Fibroblast of lung (primary cell): ENCODE measurements at regions not wholly inside any gene's neighbourhood (a gene's known extent, or its start where the extent isn't known, plus 50 kb on each side); places are given as distances from the start of the nearest gene placed in this dataset.
A peak's percentile ranks its signal among the peaks of the same experiment; 100 is the strongest.
"Not testable (repeated sequence)": the region's sequence is repeated elsewhere in the genome, so short reads cannot be mapped to it uniquely, and the experiment has no call there.

ENCODE experiments used
- DNase-seq, 2 donors: peaks; one replicate each; pipeline versions ENCODE4 v3.0.0 to v3.0.0-alpha.2; 2010; ENCODE audit warnings: low read depth in 2 of 2
- H2AFZ ChIP-seq: 2 replicates; pipeline ENCODE4 v1.5.1; 2012; ENCODE audit warnings: low read length, control low read depth, inconsistent platforms
- H3K27ac ChIP-seq: 2 replicates; pipeline ENCODE4 v1.5.1; 2011; ENCODE audit warnings: low read length, control low read depth; ENCODE audit not compliant: insufficient read depth
- H3K27me3 ChIP-seq: 2 replicates; pipeline ENCODE4 v1.5.1; 2011; ENCODE audit warnings: mild to moderate bottlenecking, low read length; ENCODE audit not compliant: control insufficient read depth, insufficient read depth
- H3K36me3 ChIP-seq: 2 replicates; pipeline ENCODE4 v1.5.1; 2011; ENCODE audit warnings: low read length; ENCODE audit not compliant: control insufficient read depth, insufficient read depth
- H3K4me1 ChIP-seq: 2 replicates; pipeline ENCODE4 v1.5.1; 2011; ENCODE audit warnings: low read length; ENCODE audit not compliant: control insufficient read depth, insufficient read depth; ENCODE audit errors: extremely low read depth
- H3K4me2 ChIP-seq: 2 replicates; pipeline ENCODE4 v1.5.1; 2011; ENCODE audit warnings: low read length, control low read depth; ENCODE audit not compliant: insufficient read depth; ENCODE audit errors: extremely low read depth
- H3K4me3 ChIP-seq, 4 experiments: fragments of 200-600 bp in 1 of 4; sonication (generic) in 1 of 4; replicated peaks in 1 of 4; 2 replicates each; pipeline ENCODE4 v1.5.1; 2011 to 2016; ENCODE audit warnings: low read length in 4 of 4, low read depth in 3 of 4, mild to moderate bottlenecking in 3 of 4, control low read depth in 2 of 4, inconsistent platforms in 1 of 4, mixed read lengths in 1 of 4; ENCODE audit not compliant: insufficient read depth in 1 of 4; ENCODE audit errors: control extremely low read depth in 1 of 4
- H3K79me2 ChIP-seq: 2 replicates; pipeline ENCODE4 v1.5.1; 2012; ENCODE audit warnings: mild to moderate bottlenecking, low read length, inconsistent platforms; ENCODE audit not compliant: control insufficient read depth, insufficient read depth
- H3K9ac ChIP-seq: 2 replicates; pipeline ENCODE4 v1.5.1; 2011; ENCODE audit warnings: mild to moderate bottlenecking, low read length, control low read depth; ENCODE audit not compliant: insufficient read depth
- H3K9me3 ChIP-seq: 2 replicates; pipeline ENCODE4 v1.5.1; 2012; ENCODE audit warnings: low read depth, low read length; ENCODE audit not compliant: control insufficient read depth, insufficient read depth
- H4K20me1 ChIP-seq: 2 replicates; pipeline ENCODE4 v1.5.1; 2011; ENCODE audit warnings: low read length; ENCODE audit not compliant: control insufficient read depth, insufficient read depth; ENCODE audit errors: extremely low read depth
- EZH2 ChIP-seq: IDR thresholded peaks from 2 replicates; pipeline ENCODE4 v1.5.1; 2012; ENCODE audit warnings: low read length, control low read depth, mild to moderate bottlenecking; ENCODE audit errors: missing control alignments
- TF ChIP-seq, protein P1 (sequence below), 2 donors: IDR thresholded peaks in 1 of 2; conservative IDR thresholded peaks in 1 of 2; 1 replicate in 1 of 2; 2 replicates in 1 of 2; pipeline ENCODE4 v1.5.1; 2011 to 2012; ENCODE audit warnings: low read length in 2 of 2, control low read depth in 1 of 2, inconsistent platforms in 1 of 2, low read depth in 1 of 2, mild to moderate bottlenecking in 1 of 2

DNA sequence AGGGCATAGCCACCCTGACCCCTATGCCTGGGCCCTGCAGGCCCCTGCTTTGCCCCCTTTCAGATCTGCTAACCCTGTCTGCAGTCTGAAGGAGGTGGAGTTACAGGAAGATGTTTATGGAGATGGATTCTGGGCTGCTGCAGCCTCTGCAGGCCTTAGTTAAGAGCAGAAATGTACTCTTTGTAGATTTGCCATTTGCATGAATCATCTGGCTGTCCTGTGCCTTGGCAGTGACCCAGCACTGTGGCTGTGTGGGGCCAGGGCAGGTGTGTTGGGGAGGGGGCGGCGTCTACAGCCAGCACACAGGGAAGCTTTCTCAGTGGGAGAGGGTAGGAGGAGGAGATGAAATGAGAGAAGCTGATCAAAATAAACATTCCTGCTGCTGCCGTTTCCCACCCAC lies 867.3 kb downstream of the PLA2G4A start:
- TF ChIP-seq, protein P1, sequence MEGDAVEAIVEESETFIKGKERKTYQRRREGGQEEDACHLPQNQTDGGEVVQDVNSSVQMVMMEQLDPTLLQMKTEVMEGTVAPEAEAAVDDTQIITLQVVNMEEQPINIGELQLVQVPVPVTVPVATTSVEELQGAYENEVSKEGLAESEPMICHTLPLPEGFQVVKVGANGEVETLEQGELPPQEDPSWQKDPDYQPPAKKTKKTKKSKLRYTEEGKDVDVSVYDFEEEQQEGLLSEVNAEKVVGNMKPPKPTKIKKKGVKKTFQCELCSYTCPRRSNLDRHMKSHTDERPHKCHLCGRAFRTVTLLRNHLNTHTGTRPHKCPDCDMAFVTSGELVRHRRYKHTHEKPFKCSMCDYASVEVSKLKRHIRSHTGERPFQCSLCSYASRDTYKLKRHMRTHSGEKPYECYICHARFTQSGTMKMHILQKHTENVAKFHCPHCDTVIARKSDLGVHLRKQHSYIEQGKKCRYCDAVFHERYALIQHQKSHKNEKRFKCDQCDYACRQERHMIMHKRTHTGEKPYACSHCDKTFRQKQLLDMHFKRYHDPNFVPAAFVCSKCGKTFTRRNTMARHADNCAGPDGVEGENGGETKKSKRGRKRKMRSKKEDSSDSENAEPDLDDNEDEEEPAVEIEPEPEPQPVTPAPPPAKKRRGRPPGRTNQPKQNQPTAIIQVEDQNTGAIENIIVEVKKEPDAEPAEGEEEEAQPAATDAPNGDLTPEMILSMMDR (conservative IDR thresholded peaks at IDR 0.05 in 1 of 2, IDR thresholded peaks at IDR 0.05 in 1 of 2; ENCODE audit: low read depth in 1 of 2, low read length in 2 of 2), result no peak
- no peak for TF ChIP-seq EZH2
- H3K36me3 ChIP-seq, result no peaks in the 10 kb centered on the region
- H2AFZ ChIP-seq, result no peak overlapping the region
- H3K27ac ChIP-seq, result no peak overlapping the region
- H3K27me3 ChIP-seq, result no peaks in the 10 kb centered on the region
- H3K79me2 ChIP-seq, result no peaks in the 10 kb centered on the region
- H4K20me1 ChIP-seq, result no peaks in the 10 kb centered on the region
- no peak overlapping the region for H3K9ac ChIP-seq
- no peak overlapping the region for H3K4me3 ChIP-seq
- no peaks in the 10 kb centered on the region for H3K4me1 ChIP-seq
- no peak overlapping the region for H3K4me2 ChIP-seq
- H3K9me3 ChIP-seq, result no peaks in the 10 kb centered on the region
- DNase-seq, result peak; percentile 3 to 62

DNA sequence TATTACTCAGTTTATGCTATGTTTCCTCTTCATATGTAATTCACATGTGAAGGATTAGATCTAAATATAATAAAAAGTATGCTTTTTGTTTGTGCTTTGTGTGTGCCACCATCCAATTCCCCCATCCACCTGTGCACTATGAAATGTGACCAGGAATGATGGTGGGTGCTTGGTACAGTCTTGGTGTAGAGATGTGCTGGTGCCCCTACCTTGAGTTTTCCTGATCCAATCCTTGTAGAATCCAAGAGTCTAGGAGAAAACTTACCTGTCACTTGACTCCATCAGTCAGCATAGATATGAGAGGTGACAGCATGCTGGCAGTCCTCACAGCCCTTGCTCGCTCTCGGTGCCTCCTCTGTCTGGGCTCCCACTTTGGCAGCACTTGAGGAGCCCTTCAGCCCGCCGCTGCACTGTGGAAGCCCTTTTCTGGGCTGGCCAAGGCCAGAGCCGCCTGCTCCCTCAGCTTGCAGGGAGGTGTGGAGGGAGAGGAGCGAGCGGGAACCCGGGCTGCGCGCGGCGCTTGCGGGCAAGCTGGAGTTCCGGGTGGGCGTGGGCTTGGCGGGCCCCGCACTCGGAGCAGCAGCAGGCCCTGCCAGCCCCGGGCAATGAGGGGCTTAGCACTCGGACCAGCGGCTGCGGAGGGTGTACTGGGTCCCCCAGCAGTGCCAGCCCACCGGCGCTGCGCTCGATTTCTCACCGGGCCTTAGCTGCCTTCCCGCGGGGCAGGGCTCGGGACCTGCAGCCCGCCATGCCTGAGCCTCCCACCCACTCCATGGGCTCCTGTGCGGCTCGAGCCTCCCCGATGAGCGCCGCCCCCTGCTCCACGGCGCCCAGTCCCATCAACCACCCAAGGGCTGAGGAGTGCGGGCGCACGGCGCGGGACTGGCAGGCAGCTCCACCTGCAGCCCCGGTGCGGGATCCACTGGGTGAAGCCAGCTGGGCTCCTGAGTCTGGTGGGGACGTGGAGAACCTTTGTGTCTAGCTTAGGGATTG lies 874.7 kb downstream of the PLA2G4A start:
- not testable (repeated sequence) for H3K27ac ChIP-seq, H3K4me3 ChIP-seq, H4K20me1 ChIP-seq, DNase-seq, H3K4me1 ChIP-seq, H3K27me3 ChIP-seq, H3K9ac ChIP-seq, H3K9me3 ChIP-seq, H2AFZ ChIP-seq, H3K36me3 ChIP-seq, H3K79me2 ChIP-seq, H3K4me2 ChIP-seq

DNA sequence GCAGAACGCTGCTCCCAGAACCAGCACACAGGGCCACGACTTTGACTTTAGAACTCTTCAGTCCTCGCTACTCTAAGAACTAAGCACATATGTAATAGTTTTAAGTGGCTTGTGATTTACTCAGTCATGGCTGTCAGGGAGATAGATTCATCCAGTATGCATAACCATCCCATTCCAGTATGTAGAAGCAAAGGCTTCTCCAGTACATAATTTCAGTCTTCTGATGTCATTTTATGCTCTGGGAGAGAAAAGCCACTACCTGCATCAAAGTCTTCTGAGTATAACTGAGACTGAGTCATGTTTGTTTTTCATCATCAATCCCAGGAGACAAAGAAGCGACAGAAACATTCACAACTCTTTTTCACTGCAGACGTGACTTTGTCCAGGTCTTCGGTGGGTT lies 885.7 kb downstream of the PLA2G4A start:
- DNase-seq, result no peak
- Histone ChIP-seq H3K27ac (no peak overlapping the region), H3K27me3 (no peaks in the 10 kb centered on the region), H4K20me1 (no peaks in the 10 kb centered on the region), H3K4me2 (no peak overlapping the region), H3K36me3 (no peaks in the 10 kb centered on the region), H3K9ac (no peak overlapping the region), H3K9me3 (no peaks in the 10 kb centered on the region), H3K4me3 (no peak overlapping the region), H3K4me1 (no peaks in the 10 kb centered on the region), H3K79me2 (no peaks in the 10 kb centered on the region), H2AFZ (no peak overlapping the region)
- TF ChIP-seq EZH2, result no peak
- TF ChIP-seq, protein P1 (conservative IDR thresholded peaks at IDR 0.05 in 1 of 2, IDR thresholded peaks at IDR 0.05 in 1 of 2; ENCODE audit: low read depth in 1 of 2, low read length in 2 of 2), result no peak
